C4-2B (cell line): ENCODE measurements at regions not wholly inside any gene's neighbourhood (a gene's known extent, or its start where the extent isn't known, plus 50 kb on each side); places are given as distances from the start of the nearest gene placed in this dataset.

ENCODE experiments used
- CTCF ChIP-seq: fragments of 450-650 bp; conservative IDR thresholded peaks from 2 replicates; pipeline ENCODE4 v1.5.1; 2017; ENCODE audit warnings: mild to moderate bottlenecking
- ZFX ChIP-seq: fragments of 450-650 bp; IDR thresholded peaks from 2 replicates; pipeline ENCODE4 v1.6.1; 2017

GRCh38 chr13:103695320-103695719 is 629.1 kb upstream of the SLC10A2 start:
- TF ChIP-seq CTCF (no peak), ZFX (no peak)
